ENCODE measurements at regions not wholly inside any gene's neighbourhood (a gene's known extent, or its start where the extent isn't known, plus 50 kb on each side); places are given as distances from the start of the nearest gene placed in this dataset.
"Not testable (repeated sequence)": the region's sequence is repeated elsewhere in the genome, so short reads cannot be mapped to it uniquely, and the experiment has no call there.

- DNase-seq = no peak
Observed at GRCh38 chr16:76023835-76024234, 253.4 kb upstream of the CNTNAP4 start.

- DNase-seq = no peak
Observed at GRCh38 chr16:76035689-76036088, 241.5 kb upstream of the CNTNAP4 start.

DNA sequence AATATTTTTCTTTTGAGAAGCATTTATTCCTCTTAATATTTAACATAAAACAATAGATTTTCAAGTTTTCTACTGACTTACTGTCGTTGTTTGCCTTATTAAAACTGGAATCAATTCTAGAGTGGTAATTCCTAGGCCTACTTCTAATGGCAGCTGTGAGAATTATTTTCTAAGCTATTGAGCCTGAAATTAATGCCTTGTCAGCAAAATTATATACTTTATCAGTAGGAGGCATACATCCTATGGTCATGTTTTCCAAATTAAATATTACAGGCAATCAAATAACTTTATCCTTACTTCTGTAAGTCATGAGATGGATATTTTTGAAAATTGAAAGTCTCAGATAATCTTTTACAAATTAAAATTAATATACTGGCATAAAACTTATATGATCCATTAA, 239.1 kb upstream of the CNTNAP4 start:
- no peak for DNase-seq

- DNase-seq = no peak
Observed at GRCh38 chr16:76052725-76053124, 224.5 kb upstream of the CNTNAP4 start.

DNA sequence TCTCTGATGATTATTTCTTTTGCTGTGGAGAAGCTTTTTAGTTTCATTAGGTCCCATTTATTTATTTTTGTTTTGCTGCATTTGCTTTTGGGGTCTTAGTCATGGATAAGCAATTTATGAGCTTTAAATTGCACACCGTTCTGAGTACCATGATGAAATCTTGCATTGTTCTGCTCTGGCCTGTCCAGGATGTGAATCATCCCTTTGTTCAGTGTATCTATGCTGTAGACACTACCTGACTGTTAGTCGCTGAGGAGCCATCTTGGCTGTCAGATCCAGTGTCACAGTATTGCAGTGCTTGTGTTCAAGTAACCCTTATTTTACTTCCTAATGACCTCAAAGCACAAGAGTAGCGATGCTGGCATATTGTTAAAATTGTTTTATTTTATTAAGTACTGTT, 218.0 kb upstream of the CNTNAP4 start:
- DNase-seq = no peak

GRCh38 chr16:76059701-76060100, 217.5 kb upstream of the CNTNAP4 start:
- DNase-seq = no peak

DNA sequence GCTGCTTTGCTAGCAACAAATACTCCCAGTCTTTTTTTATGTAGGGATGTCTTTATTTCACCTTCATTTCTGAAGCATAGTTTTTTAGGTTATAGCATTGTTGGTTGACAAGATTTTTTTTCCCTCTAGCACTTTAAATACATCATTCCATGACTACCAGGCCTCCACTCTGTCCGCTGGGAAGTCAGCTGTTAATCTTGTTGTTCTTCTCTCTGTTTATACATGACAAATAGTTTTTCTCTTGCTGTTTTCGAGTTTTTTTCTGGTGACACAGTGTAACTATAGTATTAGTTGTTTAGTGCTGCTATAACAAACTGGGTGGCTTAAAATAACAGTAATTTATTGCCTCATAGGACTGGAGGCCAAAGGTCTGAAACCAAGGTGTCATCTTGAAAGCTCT, 205.5 kb upstream of the CNTNAP4 start:
- no peak for DNase-seq

- no peak for DNase-seq
Observed at GRCh38 chr16:76081967-76082366, 195.2 kb upstream of the CNTNAP4 start.

- no peak for DNase-seq
Observed at GRCh38 chr16:76106647-76107046, 170.6 kb upstream of the CNTNAP4 start.

DNA sequence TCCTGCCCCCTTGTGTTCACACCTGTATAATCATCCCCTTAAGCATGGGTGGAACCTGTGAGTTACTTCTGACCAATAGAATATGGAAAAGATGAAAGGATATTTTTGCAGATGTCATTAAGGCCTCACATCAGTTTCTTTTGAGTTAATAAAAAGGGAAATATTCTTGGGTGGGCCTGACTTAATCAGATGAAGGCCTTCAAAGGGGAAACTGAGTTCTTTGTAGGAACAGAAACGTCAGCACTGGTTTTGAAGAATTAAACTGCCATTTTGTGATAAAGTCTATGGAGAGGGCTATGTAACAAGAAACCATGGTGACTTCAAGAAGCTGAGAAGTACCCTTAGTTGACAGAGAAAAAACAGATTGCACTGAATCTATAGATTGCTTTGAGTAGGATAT, 168.7 kb upstream of the CNTNAP4 start:
- DNase-seq = no peak

- DNase-seq = no peak
Observed at GRCh38 chr16:76114681-76115080, 162.5 kb upstream of the CNTNAP4 start.

DNA sequence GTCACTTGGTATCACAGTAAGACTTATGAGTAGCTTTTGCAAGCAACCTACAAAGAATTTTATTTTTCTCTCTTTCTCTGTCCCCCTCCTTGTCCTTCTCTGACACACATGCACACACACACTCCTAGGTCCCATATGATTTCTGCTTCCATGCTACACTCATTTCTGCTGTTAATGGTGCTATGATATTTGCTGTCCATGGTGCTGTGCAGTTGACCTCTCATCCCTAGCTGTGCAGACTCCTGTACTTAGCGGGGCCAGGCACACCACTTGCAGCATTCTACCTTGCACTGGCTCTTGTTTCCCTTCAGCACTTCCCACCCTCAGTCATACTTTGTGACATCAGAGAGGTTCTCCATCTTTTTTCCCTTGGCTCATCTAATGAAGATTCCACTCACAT, 158.9 kb upstream of the CNTNAP4 start:
- DNase-seq = no peak

- no peak for DNase-seq
Observed at GRCh38 chr16:76121636-76122035, 155.6 kb upstream of the CNTNAP4 start.

- DNase-seq = no peak
Observed at GRCh38 chr16:76123966-76124365, 153.2 kb upstream of the CNTNAP4 start.

DNA sequence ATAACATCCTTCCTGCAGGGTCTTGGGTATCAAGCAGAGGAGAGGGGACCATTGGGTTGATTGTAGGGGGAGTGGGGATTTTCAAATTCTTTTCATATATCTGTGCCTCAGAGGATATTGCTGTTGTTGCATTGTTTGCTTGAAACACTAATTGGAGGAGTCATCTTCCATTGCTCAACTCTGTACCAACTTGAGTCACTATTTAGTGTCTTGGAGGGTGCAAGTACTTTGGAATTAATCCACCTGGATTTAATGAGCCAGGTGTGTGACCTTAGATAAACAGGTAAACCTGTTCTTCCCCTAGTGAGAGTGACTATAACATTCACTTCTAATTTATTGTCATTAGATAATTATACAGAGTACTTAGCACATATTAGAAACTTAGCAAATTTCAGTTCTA, 151.3 kb upstream of the CNTNAP4 start:
- DNase-seq = no peak

DNA sequence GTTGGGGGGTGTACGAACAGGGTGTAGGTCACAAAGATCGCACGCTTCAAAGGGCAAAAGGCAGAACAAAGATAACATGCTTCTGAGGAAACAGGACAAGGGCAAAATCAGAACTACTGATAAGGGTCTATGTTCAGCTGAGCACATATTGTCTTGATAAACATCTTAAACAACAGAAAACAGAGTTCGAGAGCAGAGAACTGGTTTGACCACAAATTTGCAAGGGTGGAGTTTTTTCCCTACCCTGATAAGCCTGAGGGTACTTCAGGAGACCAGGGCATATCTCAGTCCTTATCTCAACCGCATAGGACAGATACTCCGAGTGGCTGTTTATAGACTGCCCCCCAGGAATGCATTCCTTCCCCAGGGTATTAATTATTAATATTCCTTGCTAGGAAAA, 139.1 kb upstream of the CNTNAP4 start:
- DNase-seq = not testable (repeated sequence)

DNA sequence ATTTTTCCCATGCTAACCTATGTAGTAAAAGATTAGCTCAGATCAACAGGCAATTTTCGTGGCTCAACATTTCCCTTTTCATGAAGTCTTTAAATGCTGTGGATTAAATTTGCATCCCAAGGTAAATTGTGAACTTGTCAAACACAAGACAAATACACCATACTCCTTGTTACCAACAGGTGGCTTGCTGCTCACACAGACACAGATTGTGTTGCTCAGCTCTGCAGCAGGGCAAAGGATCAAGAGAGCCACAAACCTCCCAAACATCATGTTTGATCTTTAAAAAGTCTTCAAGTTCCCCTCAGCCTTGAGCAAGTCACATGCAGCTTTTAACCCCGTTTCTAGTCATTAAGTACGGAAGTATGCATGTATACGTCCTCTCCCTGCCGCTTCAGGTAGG, 119.6 kb upstream of the CNTNAP4 start:
- DNase-seq = no peak

DNA sequence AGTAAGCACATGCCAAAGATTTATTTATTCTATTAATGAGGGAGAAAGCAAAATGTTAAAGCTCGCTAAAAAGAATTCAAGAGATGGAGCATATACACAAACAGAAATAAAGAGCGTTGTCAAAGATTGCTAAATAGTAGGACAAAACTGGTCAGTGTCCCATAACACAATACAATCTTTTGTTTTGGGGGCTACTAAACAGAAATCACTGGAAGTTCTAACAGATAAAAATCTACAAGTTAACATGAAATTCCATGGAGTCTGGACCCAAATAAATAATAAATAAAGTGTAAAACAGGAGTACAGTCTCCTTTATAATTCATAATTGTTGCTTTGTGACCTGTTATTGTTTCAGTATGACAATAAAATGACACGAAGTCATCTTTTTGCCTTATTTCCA, 115.2 kb upstream of the CNTNAP4 start:
- DNase-seq = no peak

DNA sequence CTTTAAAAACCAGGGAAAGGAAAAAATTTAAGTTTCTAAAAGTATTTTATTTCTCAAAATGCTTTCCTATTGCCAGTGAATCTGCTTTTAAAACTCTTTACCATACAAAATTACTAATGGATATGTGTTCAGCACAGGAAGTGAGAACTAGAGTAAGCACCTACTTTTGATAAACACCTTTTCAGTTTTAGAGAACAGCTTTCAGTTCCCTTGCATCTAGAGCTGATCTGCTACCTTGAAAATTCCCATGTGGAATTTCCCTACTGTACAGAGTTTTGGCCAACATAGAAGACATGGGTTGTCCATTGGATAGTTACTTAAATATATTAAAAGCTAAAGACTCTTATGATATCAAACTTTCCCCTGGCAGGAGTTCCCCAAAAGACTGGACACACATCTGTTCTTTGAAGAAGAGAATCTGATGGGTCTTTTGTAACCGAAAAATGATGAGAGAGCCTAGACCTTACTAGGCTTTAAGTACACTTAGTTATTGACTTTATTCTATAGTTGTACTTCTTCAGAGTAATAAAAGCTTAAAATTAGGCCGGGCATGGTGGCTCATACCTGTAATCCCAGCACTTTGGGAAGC, 112.1 kb upstream of the CNTNAP4 start:
- DNase-seq = no peak

GRCh38 chr16:76175718-76176117, 101.5 kb upstream of the CNTNAP4 start:
- DNase-seq = no peak

GRCh38 chr16:76176153-76176552, 101.0 kb upstream of the CNTNAP4 start:
- no peak for DNase-seq

GRCh38 chr16:76176616-76177015, 100.6 kb upstream of the CNTNAP4 start:
- no peak for DNase-seq

DNA sequence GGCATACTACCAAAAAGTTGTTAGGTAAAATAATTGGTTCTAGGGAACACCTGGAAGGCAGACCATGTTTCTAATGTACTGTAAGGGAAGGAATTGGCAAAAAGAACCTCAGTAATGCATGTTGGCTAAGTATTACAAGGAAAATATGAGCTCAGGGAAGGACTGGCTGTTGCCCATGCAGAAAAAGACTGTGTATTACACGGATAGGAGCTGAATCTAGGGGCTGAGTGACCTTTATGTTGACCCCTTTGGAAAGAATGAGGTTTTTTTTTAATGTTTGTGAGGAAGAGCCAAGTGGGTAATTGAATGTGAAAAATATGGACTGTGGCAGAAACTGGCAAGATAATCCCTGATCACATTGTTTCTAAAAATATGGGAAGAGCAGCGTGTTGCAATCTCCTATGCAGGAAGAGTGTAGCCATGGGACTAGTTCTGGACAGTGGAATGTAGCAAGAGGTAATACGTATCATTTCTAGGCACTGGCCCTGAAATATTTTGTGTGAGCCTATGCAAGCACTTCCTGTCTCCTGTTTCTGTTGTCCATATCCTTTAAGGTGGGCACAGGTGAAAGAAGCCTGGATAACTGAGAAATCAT, 95.1 kb upstream of the CNTNAP4 start:
- no peak for DNase-seq

DNA sequence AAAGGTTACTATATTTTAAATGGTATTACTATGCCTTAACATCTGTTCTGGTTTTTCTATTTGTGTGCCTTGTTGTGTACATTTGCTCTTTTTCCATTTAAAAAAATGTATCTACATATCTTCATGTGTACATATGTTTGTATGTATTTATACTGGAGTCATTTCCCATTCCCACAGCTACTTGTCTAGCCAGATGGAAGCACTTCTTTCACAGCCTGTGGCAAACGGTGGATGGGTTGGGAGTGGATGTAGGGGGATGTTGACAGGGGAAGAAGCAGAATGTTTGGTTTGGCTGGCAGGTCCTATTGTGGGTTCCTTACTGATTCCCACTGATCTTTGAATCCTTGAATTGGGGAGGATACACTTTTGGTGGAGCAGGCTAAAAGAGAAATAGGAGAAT, 93.6 kb upstream of the CNTNAP4 start:
- no peak for DNase-seq

DNA sequence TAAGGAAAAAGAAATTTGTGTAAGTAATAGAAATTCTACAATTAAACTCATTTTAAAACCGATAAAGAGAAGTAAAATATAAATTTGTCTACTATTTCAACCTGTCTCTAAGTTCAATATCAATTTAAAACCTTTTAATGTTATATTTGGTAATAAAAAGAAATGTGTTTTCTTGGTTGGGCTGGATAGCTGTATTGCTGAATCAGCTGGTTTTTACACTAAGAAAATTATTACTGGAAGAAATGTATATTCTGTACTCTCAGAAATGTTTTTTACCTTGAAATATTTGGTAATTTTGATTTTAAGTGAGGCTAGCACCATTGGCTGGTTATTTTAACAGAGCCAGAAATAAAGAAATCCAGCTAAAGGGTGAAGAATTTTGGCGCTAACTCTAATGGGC, 87.1 kb upstream of the CNTNAP4 start:
- no peak for DNase-seq

Measured in NCI-H2029 treated with DMSO at 0.1 percent for 48 hours (cell line).